Renal cortex interstitium (tissue), 11 donors: ENCODE measurements at regions not wholly inside any gene's neighbourhood (a gene's known extent, or its start where the extent isn't known, plus 50 kb on each side); places are given as distances from the start of the nearest gene placed in this dataset.

ENCODE experiments used
- DNase-seq, 11 donors: peaks; one replicate each; pipeline ENCODE4 v3.0.0-alpha.2; 2013; ENCODE audit warnings: low read depth in 9 of 11, low spot score in 4 of 11; ENCODE audit errors: extremely low read depth in 1 of 11

DNA sequence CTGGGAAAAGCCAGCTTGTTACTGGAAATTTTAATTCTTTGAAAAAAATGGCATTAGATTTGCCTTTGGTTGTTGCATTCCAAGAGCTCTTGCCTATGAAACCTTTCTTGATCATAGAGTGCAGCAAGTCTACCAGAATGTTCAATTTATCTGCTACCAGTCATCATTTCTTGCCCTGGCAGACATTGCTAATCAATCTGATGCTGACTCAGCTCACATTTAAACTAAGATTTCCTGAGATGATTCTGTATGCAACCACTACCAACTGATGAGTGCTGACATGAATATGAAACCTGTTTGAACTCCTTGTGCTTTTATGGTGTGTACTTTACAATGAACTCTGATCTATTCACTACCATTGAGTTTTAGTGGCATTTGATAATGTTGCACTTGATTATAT lies 166.5 kb upstream of the SALL1 start:
- no peak for DNase-seq

DNA sequence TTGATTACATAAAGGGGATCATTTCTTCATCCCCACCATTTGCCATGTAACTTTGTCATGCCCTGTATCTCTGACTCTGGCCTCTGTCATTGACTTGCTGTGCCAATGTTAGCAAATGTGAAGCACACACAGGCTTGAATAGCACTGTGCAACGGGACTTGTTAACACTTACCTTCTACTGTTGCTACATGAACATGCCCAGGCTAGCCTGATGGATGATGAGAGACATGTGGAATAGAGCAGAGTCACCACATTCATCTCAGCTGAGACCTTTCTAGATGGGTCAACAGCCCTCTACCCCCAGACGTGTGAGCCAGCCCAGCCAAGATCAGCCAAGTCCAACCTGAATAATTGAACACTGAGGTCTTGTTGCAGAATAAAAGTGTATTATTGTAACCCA lies 162.1 kb upstream of the SALL1 start:
- DNase-seq: no peak

DNA sequence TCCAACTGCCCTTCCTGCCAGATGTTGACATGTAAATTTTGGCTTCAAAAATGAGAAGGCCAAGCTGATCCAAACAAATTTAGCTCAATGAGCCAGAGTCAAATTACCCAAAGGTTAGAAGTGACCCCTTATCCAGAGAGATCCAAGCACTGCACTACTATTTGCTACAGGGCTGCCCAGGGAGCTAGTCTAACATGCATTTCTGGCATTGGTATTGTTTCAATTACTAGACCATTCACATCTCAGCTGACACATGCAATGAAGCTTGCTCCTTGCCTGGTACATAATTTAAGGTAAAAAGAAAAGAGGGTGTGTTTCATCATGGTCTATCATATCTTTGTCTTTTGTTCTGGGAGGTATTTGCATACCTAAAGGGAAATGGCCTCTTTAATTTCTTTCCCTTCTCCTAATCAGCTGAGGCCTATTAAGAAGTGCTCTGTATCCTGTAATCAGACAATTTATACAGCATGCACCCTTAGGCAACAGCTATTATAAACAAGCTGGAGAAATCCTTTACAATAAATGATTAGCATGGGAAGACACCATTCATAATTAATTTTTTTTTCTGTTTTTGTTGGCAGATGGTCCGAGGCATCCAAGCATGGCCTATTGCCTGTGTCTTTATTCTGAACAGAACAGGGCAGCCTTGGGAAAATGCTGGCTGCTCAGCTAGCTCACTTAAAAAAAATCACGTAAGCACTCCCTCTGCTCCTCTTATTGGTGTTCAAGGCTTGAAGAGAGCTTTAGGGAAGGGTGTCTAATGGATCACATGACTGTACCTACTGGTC lies 161.5 kb upstream of the SALL1 start:
- DNase-seq: no peak

DNA sequence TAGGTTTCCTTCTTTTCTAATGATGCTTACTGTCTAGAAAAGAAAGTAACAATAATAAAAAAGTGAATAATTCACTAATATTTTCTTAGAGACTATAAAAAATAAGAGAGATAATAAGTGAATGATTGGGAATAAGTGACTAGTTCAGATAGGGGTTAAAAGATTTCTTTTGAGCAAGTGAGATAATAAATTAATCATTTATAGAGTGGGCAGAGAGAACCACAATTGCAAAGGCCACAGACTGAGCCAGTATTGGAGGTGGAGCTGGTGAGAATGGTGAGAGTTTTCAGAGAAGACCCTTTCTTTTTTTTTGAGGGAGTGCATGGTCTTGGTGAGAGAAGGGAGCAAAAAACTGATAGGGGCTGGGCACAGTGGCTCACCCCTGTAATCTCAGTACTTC lies 159.1 kb upstream of the SALL1 start:
- DNase-seq: no peak

DNA sequence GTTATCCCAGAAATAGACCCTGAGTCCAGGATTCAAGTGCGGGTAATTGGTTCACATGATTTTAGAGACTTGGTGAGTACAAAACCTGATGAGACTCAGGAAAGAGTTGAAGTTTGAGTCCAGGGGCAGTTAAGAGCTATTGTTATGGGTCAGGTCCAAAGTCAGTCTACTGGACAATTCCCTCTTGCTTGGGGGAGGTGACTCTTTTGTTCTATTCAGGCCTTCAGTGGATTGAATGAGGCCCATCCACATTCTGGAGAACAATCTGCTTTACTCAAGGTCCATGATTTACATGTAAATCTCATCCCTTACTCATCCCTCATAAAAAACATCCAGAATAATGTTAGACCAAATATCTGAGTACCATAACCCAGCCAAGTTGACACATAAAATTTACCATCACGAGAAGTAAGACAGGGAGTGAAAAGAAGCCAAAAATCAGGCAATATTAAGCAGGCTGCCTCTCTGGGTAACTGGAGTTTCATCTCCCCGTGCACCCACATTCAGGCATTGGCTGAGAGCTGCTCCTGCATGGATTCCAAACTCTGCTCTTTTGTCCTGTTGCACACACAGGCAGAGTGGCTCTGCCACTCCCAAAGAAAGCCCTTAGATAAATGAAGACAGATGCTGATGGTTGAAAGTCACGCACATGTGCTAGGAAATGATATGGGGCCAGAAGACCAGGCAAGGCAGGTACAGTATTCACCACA lies 156.0 kb upstream of the SALL1 start:
- no peak for DNase-seq

DNA sequence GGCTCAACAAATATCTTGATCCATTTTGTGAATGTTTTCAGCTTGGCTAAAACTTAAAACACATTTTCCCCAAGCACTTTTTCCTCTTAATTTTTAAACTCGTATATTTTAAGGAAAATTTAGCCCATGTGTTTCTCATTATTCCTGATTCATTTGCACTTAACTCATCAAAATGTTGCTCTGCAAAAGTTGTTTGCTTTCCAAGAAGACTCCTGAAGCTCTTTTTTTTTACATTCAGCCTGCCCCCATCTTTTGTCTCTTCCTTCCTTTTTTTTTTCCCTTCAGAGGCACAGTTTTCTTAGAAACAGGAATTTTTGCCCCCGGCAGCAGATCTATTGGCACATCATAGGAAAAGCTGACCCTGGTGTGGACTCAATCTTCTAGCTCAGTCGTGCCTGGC lies 155.0 kb upstream of the SALL1 start:
- no peak for DNase-seq

DNA sequence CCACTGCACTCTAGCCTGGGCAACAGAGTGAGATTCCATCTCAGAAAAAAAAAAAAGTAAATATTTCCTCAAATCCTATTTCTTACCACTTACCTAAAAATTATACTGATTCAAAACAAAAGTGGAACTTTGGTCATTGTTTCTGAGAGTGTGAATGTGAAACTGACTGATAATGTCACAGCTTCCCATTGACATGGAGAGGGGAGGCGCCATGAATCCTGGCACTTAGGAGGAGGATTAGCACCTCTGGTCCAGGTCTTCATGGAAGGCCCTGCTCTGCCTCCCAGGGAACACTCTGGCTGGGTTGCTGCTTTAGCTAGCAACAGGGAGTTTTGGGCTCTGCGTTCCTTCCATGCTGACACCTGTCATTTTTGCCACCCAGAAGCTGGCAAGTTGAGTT lies 154.3 kb upstream of the SALL1 start:
- DNase-seq: no peak

DNA sequence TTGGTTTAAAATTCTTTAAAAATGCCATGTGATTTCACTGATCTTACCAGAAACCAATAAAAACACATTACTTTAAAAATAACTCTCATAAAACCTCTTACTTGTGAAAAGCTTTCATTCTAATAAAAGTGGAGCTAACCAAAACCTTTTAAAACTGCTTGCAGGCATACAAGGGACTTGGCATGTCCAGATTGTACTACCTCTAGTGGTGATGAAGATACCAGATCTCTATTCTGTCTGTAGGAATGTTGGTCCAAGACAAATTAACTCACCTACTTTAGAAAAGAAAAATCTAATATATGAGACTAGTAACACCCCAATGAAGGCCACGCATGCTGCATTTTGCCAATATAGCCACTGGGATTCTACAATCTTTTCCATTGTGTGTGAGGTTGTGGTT lies 151.0 kb upstream of the SALL1 start:
- DNase-seq: no peak

DNA sequence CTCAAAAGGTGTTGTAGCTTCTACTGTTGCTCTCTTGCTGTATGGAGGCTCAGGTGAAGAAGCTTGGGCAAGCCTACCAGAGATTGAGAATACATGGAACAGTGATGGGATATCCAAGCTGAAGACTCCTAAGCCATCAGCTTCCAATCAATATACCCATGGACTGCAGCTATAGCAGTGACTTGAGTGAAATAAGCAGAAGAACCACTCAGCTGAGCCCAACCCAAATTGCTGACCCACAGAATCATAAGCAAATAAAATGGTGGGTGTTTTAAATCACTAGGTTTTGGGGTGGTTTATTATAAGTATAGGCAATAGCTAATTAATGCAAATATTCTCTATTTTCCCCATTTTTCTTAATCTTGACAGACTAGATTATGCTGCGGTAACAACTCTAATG lies 147.7 kb upstream of the SALL1 start:
- no peak for DNase-seq

DNA sequence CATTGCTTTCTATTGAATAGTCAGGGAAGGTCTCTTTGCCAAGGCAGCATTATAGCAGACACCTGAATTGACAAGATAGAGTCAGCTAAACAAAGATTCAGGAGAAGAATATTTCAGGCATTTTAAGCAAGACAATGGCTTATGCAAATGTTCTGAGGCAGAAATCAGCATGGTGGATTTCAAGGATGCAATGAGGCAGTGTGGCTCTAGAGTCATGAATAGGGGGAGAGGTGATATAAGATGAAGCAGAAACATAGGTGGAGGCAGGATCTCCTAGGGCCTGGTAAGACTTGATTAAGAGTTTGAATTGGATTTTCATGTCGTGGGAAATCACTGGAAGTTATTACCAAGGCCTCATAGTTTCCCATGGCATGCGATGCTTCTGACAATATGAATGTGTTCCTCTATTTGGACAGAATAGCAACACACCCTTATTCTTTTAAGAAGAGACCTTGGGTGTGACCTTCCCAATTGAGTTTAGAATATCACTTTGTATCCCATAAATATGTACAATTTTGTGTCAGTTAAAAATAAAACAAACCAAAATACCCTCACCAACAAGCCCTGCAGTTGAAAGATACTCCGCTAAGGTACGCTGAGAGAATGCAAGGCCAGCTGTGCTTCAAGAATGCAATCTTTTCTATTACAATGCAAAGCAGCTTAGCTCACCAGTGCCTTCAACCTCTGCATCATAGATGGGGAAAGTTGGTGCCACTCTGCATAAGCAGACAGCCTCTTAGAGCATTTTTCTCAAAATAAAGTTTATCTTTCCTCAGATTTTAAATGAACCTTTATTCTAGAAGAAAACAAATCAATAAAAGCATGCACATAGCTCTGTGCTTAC lies 139.6 kb upstream of the SALL1 start:
- no peak for DNase-seq

DNA sequence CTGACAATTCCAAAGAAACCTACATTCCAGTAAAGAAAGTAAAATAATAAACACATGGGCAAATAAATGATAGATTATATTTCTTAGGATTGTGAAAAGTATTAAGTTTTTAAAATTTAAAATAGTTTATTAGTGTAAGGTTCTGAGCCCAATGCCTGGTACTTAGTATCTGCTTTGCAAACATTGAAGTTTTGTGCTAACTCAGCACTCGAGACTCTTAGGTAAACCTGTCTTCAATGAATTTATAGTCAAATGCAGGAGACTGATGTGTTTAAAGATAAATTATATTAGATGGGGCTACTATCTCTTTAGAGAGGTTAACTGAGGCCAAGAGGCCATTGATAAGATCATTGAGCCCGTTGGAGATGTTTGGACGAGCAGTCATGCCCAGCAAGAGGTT lies 138.3 kb upstream of the SALL1 start:
- no peak for DNase-seq

DNA sequence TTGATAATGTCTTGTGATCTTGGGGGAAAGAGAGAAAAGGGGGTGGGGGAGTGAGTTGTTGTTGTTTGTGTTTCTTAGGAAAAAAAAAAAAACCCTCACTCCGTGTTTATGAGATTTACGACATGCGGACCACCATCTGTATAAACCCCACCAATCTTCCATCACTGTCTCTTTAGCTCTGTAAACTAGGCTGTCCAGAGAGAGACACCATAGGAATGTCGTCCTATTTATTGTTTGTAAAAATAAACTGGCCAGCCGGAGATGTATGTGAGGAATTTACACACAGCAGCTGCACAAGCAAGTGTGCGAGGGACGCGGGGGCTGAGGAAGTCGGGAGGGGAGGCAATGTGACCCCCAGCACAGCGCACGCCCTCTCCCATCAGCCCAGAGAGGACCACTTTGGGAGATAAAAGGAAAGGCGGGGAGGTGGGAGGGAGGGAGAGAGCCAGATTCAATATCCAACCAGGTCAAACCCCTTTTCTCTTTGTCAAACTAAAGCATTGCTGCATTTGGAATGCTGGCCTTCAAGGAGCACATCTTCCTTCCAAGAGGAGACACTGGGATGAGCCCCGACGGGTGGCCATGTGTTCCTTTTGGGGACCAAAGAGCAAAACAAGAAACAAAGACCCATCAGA lies 136.2 kb upstream of the SALL1 start:
- DNase-seq: peak; percentile 21 to 66 (median 48)

DNA sequence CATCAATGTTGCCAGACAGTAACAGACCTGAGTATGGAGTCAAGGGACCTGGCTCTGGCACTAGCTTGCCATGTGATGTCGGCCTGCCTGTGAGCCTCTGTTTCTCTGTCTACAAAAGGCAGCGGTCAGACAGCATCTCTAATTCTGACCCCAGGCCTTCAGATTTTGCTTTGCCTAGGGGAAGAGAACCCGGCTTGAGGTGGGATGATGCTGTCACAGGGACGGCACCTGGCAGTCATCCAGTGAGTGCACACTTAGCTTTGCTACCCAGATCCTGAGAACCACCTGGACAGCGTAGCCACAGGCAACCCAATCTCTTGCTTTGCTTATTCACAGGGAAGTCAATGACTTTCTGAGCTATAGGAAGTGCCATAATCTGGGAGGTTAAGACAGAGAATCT lies 135.2 kb upstream of the SALL1 start:
- DNase-seq: no peak

DNA sequence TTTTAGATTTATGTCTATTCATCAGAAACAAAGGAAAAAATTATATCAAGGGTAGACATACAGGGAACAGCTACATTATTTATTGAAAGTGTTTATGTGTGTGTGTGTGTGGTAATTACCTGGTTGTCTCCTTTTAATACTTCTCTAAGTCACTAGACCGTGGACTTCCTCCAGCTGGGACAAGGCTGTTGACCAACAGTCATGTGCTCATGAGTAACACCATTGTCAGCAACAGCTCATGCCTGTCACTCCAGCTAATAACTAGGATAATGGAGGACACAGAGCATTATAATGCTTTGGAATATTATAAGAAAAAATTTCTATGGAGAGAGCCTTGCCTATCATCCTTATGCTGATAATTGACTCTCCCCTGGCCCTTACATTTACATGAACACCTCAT lies 125.3 kb upstream of the SALL1 start:
- DNase-seq: no peak

DNA sequence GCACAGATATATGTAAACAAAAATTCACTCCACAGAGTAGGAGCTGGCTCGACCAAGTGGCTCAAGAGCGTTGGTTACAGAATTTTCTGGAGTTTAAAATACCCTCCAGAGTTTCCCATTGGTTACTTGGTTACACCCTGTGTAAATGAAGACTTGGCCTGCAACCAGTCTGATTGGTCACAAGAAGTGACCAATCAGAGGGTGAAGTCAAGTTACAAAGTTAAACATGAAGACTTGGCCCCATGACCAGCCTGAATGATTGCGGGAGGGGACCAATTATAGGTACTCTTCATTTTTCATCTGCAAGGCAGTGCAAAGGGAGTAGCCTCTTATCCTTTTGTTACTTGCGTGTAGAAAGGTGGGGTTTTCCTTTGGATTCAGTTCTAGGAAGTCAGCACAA lies 121.3 kb upstream of the SALL1 start:
- DNase-seq: no peak

DNA sequence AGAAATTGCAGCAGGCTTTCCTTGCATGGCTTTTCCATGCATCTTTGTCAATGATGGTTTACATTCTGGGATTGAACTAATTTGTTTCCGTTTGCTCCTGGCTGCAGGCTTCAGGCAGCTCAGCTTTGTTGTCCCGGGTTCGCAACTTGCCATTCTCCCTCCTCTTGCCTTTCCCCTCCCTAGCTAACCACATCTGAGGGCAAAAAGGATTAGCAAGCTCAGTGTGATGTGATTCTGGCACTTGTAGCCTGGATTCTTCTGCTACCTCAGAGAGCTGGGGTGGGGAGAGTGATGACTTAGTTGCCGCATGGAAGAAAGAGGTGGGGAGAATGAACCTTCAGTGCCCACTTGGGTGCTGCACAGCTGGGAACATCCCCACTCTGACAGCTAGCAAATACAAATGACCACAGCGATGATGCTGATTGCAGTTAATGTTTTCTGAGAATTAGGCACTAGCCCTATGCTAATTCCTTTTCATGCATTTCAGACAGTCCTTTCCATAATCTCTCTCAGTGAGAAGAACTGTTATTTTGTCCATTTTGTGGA lies 120.2 kb upstream of the SALL1 start:
- DNase-seq: no peak

DNA sequence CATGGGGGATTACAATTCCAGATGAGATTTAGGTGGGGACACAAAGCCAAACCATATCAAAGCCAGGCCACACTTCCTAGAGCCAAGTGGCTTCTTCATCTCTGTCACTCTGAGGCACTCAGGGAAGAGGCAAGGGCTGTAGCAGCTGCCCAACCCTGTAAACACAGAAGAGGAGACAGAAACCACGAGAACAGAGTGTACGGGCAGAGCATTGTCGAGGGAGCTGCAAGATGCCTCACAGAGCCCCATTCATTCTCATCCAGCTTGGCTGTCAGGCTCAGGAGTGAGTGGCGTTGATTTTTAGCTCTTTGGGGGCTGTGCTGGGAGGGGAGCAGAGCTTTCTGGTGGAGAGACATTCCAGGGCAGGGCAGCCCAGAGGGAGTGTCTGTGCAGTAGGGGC lies 117.2 kb upstream of the SALL1 start:
- DNase-seq: no peak

DNA sequence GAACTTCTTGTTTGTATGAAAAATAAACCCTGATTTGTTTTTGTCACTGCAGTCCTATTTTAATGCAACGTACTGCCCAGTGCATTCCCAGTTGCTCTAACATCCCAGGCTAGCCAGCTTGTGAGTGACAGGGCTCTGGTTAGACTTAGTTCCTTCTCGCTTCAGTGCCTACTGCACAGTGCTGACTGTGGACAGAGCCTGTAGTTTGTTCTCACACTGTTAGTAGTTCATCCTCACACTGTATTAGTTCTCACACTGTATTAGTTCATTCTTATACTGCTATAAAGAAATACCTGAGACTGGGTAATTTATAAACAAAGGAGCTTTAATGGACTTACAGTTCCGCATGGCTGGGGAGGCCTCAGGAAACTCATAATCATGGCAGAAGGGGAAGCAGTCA lies 116.6 kb upstream of the SALL1 start:
- no peak for DNase-seq

DNA sequence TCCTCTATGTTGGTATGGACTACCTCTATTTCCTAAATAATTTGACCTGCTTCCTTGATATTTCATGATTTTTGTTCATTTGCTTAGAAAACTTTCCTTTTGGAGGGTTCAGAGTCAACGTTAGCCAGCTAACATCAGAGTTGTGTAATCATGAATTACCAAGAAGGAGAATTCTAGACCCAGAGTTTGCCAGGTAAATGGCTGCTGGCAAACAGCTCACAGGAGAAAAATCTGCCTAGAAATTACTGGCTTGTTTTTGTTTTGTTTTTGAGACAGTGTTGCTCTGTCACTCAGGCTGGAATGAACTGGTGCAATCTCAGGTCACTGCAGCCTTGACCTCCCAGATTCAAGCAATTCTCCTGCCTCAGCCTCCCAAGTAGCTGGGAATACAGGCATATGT lies 111.4 kb upstream of the SALL1 start:
- no peak for DNase-seq
